ENCODE measurements at regions not wholly inside any gene's neighbourhood (a gene's known extent, or its start where the extent isn't known, plus 50 kb on each side); places are given as distances from the start of the nearest gene placed in this dataset.

DNA sequence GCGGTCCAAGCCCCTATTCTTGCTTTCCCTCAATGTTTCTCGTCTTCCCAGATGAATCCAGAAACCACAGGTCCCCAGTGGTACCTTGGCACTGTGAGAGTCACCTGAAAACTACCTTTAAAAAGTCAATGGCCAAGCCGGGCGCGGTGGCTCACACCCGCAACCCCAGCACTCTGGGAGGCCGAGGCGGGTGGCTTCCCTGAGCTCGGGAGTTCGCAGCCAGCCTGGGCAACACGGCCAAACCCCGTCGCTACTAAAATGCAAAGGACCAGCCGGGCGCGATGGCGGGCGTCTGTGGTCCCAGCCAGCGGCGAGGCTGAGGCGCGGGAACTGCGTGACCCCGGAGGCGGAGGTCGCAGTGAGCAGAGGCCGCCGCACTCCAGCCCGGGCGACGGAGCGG is 285.9 kb downstream of the CHL1 start:
- no peak for TF ChIP-seq MYBL2 (CRISPR knock-in tag; IDR thresholded peaks at IDR 0.05)
- TF ChIP-seq, protein P1, sequence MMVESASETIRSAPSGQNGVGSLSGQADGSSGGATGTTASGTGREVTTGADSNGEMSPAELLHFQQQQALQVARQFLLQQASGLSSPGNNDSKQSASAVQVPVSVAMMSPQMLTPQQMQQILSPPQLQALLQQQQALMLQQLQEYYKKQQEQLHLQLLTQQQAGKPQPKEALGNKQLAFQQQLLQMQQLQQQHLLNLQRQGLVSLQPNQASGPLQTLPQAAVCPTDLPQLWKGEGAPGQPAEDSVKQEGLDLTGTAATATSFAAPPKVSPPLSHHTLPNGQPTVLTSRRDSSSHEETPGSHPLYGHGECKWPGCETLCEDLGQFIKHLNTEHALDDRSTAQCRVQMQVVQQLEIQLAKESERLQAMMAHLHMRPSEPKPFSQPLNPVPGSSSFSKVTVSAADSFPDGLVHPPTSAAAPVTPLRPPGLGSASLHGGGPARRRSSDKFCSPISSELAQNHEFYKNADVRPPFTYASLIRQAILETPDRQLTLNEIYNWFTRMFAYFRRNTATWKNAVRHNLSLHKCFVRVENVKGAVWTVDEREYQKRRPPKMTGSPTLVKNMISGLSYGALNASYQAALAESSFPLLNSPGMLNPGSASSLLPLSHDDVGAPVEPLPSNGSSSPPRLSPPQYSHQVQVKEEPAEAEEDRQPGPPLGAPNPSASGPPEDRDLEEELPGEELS (CRISPR knock-in tag; IDR thresholded peaks at IDR 0.05) = no peak
- TF ChIP-seq, protein P2, sequence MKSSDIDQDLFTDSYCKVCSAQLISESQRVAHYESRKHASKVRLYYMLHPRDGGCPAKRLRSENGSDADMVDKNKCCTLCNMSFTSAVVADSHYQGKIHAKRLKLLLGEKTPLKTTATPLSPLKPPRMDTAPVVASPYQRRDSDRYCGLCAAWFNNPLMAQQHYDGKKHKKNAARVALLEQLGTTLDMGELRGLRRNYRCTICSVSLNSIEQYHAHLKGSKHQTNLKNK (CRISPR knock-in tag; IDR thresholded peaks at IDR 0.05) = no peak
- TF ChIP-seq ZNF317 (CRISPR knock-in tag; IDR thresholded peaks at IDR 0.05; ENCODE audit: borderline replicate concordance, low read depth) = no peak
- TF ChIP-seq NR1H2 (CRISPR knock-in tag; IDR thresholded peaks at IDR 0.05) = no peak
- H3K36me3 Mint-ChIP-seq = peaks cover 71% of the 10 kb centered on the region
- POLR2A ChIA-PET = no interaction called here
- peaks cover 13% of the 10 kb centered on the region; the same call in 1 of the 2 replicates for H3K27me3 Mint-ChIP-seq (ENCODE audit: low read depth)
- no peak for ATAC-seq
- H3K9me3 Mint-ChIP-seq = peaks cover 81% of the 10 kb centered on the region
- DNase-seq (ENCODE audit: low spot score) = no peak
- no peak overlapping the region for H3K27ac Mint-ChIP-seq
- H3K4me3 Mint-ChIP-seq = no peak overlapping the region
- no peaks in the 10 kb centered on the region for H3K4me1 Mint-ChIP-seq
- CTCF ChIA-PET = no interaction called here

DNA sequence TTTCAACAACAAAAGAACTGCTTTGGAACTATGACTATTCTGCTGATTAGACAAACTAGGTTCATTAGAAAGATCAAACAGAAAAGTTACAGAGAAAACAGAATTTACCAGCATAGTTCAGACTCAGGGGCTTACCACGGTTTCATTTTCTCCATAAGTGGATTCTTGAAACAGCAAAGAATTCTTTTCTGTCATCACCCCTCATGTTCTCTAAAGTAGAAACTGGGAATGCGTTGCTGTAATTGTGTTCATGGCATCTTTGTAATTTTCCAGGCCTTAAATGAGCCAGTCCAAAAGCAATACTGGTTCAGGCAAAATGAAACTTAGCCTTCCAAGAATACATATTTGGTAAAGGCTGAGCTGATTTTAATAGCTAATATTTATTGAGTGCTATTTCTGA is 287.8 kb downstream of the CHL1 start:
- ChIA-PET CTCF (no interaction called here), POLR2A (no interaction called here)
- no peak overlapping the region for H3K27ac Mint-ChIP-seq
- peaks cover 74% of the 10 kb centered on the region for H3K9me3 Mint-ChIP-seq
- peaks cover 59% of the 10 kb centered on the region for H3K36me3 Mint-ChIP-seq
- TF ChIP-seq ATF1 (CRISPR knock-in tag; IDR thresholded peaks at IDR 0.05) = no peak
- no peak for TF ChIP-seq IRF2 (CRISPR knock-in tag; IDR thresholded peaks at IDR 0.05; ENCODE audit: borderline replicate concordance, low read depth)
- TF ChIP-seq ZNF138 (CRISPR knock-in tag; conservative IDR thresholded peaks at IDR 0.05) = no peak
- TF ChIP-seq, protein P3, sequence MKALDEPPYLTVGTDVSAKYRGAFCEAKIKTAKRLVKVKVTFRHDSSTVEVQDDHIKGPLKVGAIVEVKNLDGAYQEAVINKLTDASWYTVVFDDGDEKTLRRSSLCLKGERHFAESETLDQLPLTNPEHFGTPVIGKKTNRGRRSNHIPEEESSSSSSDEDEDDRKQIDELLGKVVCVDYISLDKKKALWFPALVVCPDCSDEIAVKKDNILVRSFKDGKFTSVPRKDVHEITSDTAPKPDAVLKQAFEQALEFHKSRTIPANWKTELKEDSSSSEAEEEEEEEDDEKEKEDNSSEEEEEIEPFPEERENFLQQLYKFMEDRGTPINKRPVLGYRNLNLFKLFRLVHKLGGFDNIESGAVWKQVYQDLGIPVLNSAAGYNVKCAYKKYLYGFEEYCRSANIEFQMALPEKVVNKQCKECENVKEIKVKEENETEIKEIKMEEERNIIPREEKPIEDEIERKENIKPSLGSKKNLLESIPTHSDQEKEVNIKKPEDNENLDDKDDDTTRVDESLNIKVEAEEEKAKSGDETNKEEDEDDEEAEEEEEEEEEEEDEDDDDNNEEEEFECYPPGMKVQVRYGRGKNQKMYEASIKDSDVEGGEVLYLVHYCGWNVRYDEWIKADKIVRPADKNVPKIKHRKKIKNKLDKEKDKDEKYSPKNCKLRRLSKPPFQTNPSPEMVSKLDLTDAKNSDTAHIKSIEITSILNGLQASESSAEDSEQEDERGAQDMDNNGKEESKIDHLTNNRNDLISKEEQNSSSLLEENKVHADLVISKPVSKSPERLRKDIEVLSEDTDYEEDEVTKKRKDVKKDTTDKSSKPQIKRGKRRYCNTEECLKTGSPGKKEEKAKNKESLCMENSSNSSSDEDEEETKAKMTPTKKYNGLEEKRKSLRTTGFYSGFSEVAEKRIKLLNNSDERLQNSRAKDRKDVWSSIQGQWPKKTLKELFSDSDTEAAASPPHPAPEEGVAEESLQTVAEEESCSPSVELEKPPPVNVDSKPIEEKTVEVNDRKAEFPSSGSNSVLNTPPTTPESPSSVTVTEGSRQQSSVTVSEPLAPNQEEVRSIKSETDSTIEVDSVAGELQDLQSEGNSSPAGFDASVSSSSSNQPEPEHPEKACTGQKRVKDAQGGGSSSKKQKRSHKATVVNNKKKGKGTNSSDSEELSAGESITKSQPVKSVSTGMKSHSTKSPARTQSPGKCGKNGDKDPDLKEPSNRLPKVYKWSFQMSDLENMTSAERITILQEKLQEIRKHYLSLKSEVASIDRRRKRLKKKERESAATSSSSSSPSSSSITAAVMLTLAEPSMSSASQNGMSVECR (CRISPR knock-in tag; IDR thresholded peaks at IDR 0.05; ENCODE audit: borderline replicate concordance) = no peak
- TF ChIP-seq, protein P4, sequence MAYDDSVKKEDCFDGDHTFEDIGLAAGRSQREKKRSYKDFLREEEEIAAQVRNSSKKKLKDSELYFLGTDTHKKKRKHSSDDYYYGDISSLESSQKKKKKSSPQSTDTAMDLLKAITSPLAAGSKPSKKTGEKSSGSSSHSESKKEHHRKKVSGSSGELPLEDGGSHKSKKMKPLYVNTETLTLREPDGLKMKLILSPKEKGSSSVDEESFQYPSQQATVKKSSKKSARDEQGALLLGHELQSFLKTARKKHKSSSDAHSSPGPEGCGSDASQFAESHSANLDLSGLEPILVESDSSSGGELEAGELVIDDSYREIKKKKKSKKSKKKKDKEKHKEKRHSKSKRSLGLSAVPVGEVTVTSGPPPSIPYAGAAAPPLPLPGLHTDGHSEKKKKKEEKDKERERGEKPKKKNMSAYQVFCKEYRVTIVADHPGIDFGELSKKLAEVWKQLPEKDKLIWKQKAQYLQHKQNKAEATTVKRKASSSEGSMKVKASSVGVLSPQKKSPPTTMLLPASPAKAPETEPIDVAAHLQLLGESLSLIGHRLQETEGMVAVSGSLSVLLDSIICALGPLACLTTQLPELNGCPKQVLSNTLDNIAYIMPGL (CRISPR knock-in tag; IDR thresholded peaks at IDR 0.05) = no peak
- TF ChIP-seq NFE2L1 (CRISPR knock-in tag; IDR thresholded peaks at IDR 0.05) = no peak
- no peak for TF ChIP-seq JAZF1 (CRISPR knock-in tag; IDR thresholded peaks at IDR 0.05)
- no peak overlapping the region for H3K4me3 Mint-ChIP-seq
- H3K4me1 Mint-ChIP-seq = no peaks in the 10 kb centered on the region
- DNase-seq (ENCODE audit: low spot score) (no peak), ATAC-seq (no peak)
- peaks cover 6% of the 10 kb centered on the region; the same call in 1 of the 2 replicates for H3K27me3 Mint-ChIP-seq (ENCODE audit: low read depth)

DNA sequence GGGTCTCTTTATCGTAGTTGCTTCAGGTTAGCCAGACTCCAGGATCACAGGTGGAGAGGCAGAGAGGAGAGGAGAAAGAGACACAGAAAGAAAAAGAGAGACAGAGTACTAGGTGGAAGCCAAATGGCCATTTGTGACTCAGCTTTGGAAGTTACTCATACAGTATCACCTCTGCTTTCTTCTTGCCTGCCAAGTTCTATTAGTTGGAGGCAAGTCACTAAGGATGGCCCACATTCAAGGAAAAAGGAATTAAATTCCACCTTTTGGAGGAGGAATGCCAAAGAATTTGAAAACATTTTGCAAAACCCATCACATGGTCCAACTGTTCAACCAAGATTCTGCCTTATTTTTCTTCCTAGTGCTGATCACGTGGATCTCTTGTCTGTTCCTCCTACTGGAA is 291.1 kb downstream of the CHL1 start:
- H3K9me3 Mint-ChIP-seq = peaks cover 74% of the 10 kb centered on the region
- POLR2A ChIA-PET = no interaction called here
- H3K27me3 Mint-ChIP-seq (ENCODE audit: low read depth) = peaks cover 4% of the 10 kb centered on the region; the same call in 1 of the 2 replicates

More for the DNA sequence above, 291.1 kb downstream of the CHL1 start:
- no peak for DNase-seq (ENCODE audit: low spot score)
- CTCF ChIA-PET = no interaction called here
- no peak overlapping the region for H3K4me3 Mint-ChIP-seq
- H3K27ac Mint-ChIP-seq = no peak overlapping the region
- TF ChIP-seq HMGA2 (CRISPR knock-in tag; IDR thresholded peaks at IDR 0.05) = no peak
- peaks cover 57% of the 10 kb centered on the region for H3K36me3 Mint-ChIP-seq
- no peaks in the 10 kb centered on the region for H3K4me1 Mint-ChIP-seq
- no peak for ATAC-seq

Data from WTC11 (cell line).